Endothelial cell of umbilical vein (primary cell): ENCODE measurements at regions not wholly inside any gene's neighbourhood (a gene's known extent, or its start where the extent isn't known, plus 50 kb on each side); places are given as distances from the start of the nearest gene placed in this dataset.

Source experiments
- BruUV-seq: library from RNA; stranded (reverse); fragments of 400-500 nt; replicated peaks from 2 replicates; lab custom pipeline; 2021; lab: Mats Ljungman, UMichigan
- CTCF ChIA-PET: fragments of 300-600, 350-600 bp; sonication (Branson Sonifier 250); formaldehyde crosslinking; loops from one replicate; lab custom pipeline; 2021; ENCODE audit warnings: antibody characterized with exemption, inconsistent platforms; lab: Charles Lee
- POLR2A ChIA-PET: fragments of 300-600, 350-600 bp; sonication (Branson Sonifier 250); formaldehyde crosslinking; loops from one replicate; lab custom pipeline; 2021; ENCODE audit warnings: antibody characterized with exemption, inconsistent platforms; lab: Charles Lee
- DNase-seq: peaks from one replicate; pipeline ENCODE4 v3.0.0-alpha.2; 2011; ENCODE audit warnings: low read depth, low spot score
- FAIRE-seq: peaks from 2 replicates; lab custom pipeline; 2011; peaks lifted over from hg19 to GRCh38; lab: Jason Lieb, UNC
- H2AFZ ChIP-seq: 2 replicates; pipeline ENCODE4 v1.6.0; 2012; ENCODE audit warnings: low read depth, low read length, control low read depth, inconsistent platforms
- H3K27ac ChIP-seq: 2 replicates; pipeline ENCODE4 v1.5.1; 2011; ENCODE audit warnings: low read depth, mild to moderate bottlenecking, control low read depth, low read length, moderate library complexity; ENCODE audit not compliant: insufficient read depth
- H3K27me3 ChIP-seq, 2 experiments: 2 replicates each; pipeline versions ENCODE4 v1.6.0 to v1.6.1; 2011; ENCODE audit warnings: low read length in 2 of 2, mixed read lengths in 1 of 2; ENCODE audit not compliant: control insufficient read depth in 2 of 2, insufficient read depth in 2 of 2
- H3K36me3 ChIP-seq, 2 experiments: 2 replicates in 1 of 2; 3 replicates in 1 of 2; pipeline ENCODE4 v1.5.1; 2011; ENCODE audit warnings: low read length in 2 of 2, mild to moderate bottlenecking in 1 of 2, moderate library complexity in 1 of 2; ENCODE audit not compliant: control insufficient read depth in 2 of 2, insufficient read depth in 2 of 2; ENCODE audit errors: extremely low read depth in 1 of 2
- H3K4me1 ChIP-seq: 3 replicates; pipeline ENCODE4 v1.5.1; 2011; ENCODE audit warnings: mild to moderate bottlenecking, low read length; ENCODE audit not compliant: control insufficient read depth, insufficient read depth; ENCODE audit errors: extremely low read depth
- H3K4me2 ChIP-seq: 2 replicates; pipeline ENCODE4 v1.6.1; 2011; ENCODE audit warnings: low read length, control low read depth, mixed read lengths; ENCODE audit not compliant: insufficient read depth
- H3K4me3 ChIP-seq, 3 experiments: fragments of 200-600 bp in 1 of 3; sonication (generic), shearing (Covaris generic) in 1 of 3; replicated peaks in 1 of 3; 2 replicates each; pipeline ENCODE4 v1.5.1; 2011 to 2016; ENCODE audit warnings: control low read depth in 3 of 3, low read length in 3 of 3, mild to moderate bottlenecking in 2 of 3, inconsistent platforms in 1 of 3, low read depth in 1 of 3, moderate library complexity in 1 of 3; ENCODE audit not compliant: insufficient read depth in 1 of 3
- H3K79me2 ChIP-seq: 2 replicates; pipeline ENCODE4 v1.6.0; 2012; ENCODE audit warnings: low read length, inconsistent platforms; ENCODE audit not compliant: control insufficient read depth, insufficient read depth
- H3K9ac ChIP-seq: replicated peaks from 2 replicates; pipeline ENCODE3; 2011; ENCODE audit warnings: low read length, control low read depth; ENCODE audit not compliant: insufficient read depth; ENCODE audit errors: extremely low read depth
- H3K9me1 ChIP-seq: replicated peaks from 3 replicates; pipeline ENCODE4 v1.6.0; 2011; ENCODE audit warnings: mild to moderate bottlenecking, low read length; ENCODE audit not compliant: control insufficient read depth, insufficient read depth; ENCODE audit errors: extremely low read depth
- H3K9me3 ChIP-seq: replicated peaks from 2 replicates; pipeline ENCODE4 v1.5.1; 2012; ENCODE audit warnings: low read length, inconsistent platforms; ENCODE audit not compliant: control insufficient read depth, insufficient read depth
- H4K20me1 ChIP-seq: replicated peaks from 2 replicates; pipeline ENCODE3; 2011; ENCODE audit warnings: mild to moderate bottlenecking, low read length; ENCODE audit not compliant: control insufficient read depth, insufficient read depth; ENCODE audit errors: extremely low read depth
- CTCF ChIP-seq, 2 donors: IDR thresholded peaks; 1 replicate in 1 of 2; 2 replicates in 1 of 2; pipeline ENCODE4 v1.5.1; 2011; ENCODE audit warnings: low read length in 2 of 2, mild to moderate bottlenecking in 2 of 2, moderate library complexity in 2 of 2, control low read depth in 1 of 2, inconsistent platforms in 1 of 2, low read depth in 1 of 2; ENCODE audit not compliant: insufficient read depth in 1 of 2; ENCODE audit errors: extremely low read depth in 1 of 2
- EZH2 ChIP-seq: IDR thresholded peaks from 2 replicates; pipeline ENCODE4 v1.6.1; 2012; ENCODE audit warnings: borderline replicate concordance, low read depth, mild to moderate bottlenecking, moderate library complexity, low read length, inconsistent platforms; ENCODE audit not compliant: severe bottlenecking
- FOS ChIP-seq: IDR thresholded peaks from 2 replicates; pipeline ENCODE4 v1.6.1; 2011; ENCODE audit warnings: mild to moderate bottlenecking, low read length, moderate library complexity, borderline replicate concordance; ENCODE audit not compliant: insufficient read depth
- MAX ChIP-seq: IDR thresholded peaks from 2 replicates; pipeline ENCODE4 v1.6.1; 2011; ENCODE audit not compliant: insufficient read depth, insufficient read length
- MYC ChIP-seq: IDR thresholded peaks from one replicate; pipeline ENCODE4 v1.6.1; 2011; ENCODE audit warnings: mild to moderate bottlenecking, low read depth, low read length
- POLR2A ChIP-seq: IDR thresholded peaks from 2 replicates; pipeline ENCODE4 v1.6.1; 2012; ENCODE audit warnings: low read depth, mild to moderate bottlenecking, control low read depth, low read length
- dilution Hi-C: fragments of 300-500 bp; cut with MboI; formaldehyde crosslinking; loops from one replicate; pipeline ENCODE4 v1.15.0; 2019; ENCODE audit warnings: low sequenced_read_pairs; ENCODE audit not compliant: extremely low pct_ligation_motif_present
- intact Hi-C: fragments of 100-400 bp; cut with micrococcal nuclease; formaldehyde crosslinking; loops from one replicate; pipeline ENCODE4 v1.10.0; 2022

DNA sequence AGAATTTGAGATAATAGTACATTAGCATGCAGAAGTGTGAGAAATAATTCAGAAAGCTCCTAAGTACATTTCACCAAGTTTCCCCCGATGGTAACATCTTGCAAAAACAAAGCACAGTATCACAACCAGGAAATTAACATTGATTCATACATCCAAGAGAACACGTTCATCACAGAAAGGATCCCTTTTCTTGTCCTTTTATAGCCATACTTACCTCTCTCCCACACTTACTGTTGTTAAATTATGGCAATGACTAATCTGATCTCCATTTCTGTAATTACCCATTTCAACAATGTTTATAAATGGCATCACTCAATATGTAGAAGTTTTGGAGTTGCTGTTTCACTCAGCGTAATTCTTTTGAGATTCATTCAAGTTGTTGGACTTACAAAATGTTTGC, 1260.0 kb downstream of the CDH8 start:
- dilution Hi-C loops = no loop called here
- Histone ChIP-seq H3K4me2 (no peak overlapping the region), H2AFZ (no peak overlapping the region), H3K4me1 (no peaks in the 10 kb centered on the region), H3K79me2 (no peaks in the 10 kb centered on the region), H4K20me1 (no peaks in the 10 kb centered on the region), H3K4me3 (no peak overlapping the region), H3K9me3 (no peaks in the 10 kb centered on the region), H3K9ac (no peak overlapping the region), H3K27me3 (no peaks in the 10 kb centered on the region), H3K36me3 (no peaks in the 10 kb centered on the region), H3K27ac (no peak overlapping the region), H3K9me1 (no peaks in the 10 kb centered on the region)
- intact Hi-C loops = no loop called here
- ChIA-PET POLR2A (no interaction called here), CTCF (no interaction called here)
- FAIRE-seq = no peak
- no peak for DNase-seq
- no peak for TF ChIP-seq EZH2
- TF ChIP-seq MYC = no peak
- TF ChIP-seq POLR2A = no peak
- TF ChIP-seq CTCF (IDR thresholded peaks at IDR 0.05; ENCODE audit: extremely low read depth in 1 of 2, insufficient read depth in 1 of 2, low read depth in 1 of 2, low read length in 2 of 2) = no peak
- no TSS peak for BruUV-seq

GRCh38 chr16:60771138-60771537, 1265.1 kb downstream of the CDH8 start:
- no peak for FAIRE-seq
- CTCF ChIA-PET = no interaction called here
- POLR2A ChIA-PET = no interaction called here

More at GRCh38 chr16:60771138-60771537, 1265.1 kb downstream of the CDH8 start:
- H3K27me3 ChIP-seq = no peaks in the 10 kb centered on the region
- no peak for TF ChIP-seq CTCF (IDR thresholded peaks at IDR 0.05; ENCODE audit: extremely low read depth in 1 of 2, insufficient read depth in 1 of 2, low read depth in 1 of 2, low read length in 2 of 2)
- no peak for TF ChIP-seq FOS
- TF ChIP-seq EZH2 = no peak
- no peak for TF ChIP-seq MAX
- no peak overlapping the region for H3K4me3 ChIP-seq
- no peaks in the 10 kb centered on the region for H4K20me1 ChIP-seq
- no peak overlapping the region for H3K4me2 ChIP-seq
- peaks cover 2% of the 10 kb centered on the region for H3K9me3 ChIP-seq
- dilution Hi-C loops (no loop called here), intact Hi-C loops (no loop called here)
- no TSS peak for BruUV-seq
- no peak for DNase-seq
- no peaks in the 10 kb centered on the region for H3K9me1 ChIP-seq
- no peak overlapping the region for H3K27ac ChIP-seq
- no peaks in the 10 kb centered on the region for H3K79me2 ChIP-seq
- H3K9ac ChIP-seq = no peak overlapping the region
- H3K36me3 ChIP-seq = no peaks in the 10 kb centered on the region
- H3K4me1 ChIP-seq = no peaks in the 10 kb centered on the region
- no peak overlapping the region for H2AFZ ChIP-seq
